Smooth muscle cell (in vitro differentiated cells): ENCODE measurements at regions not wholly inside any gene's neighbourhood (a gene's known extent, or its start where the extent isn't known, plus 50 kb on each side); places are given as distances from the start of the nearest gene placed in this dataset.
"Not testable (repeated sequence)": the region's sequence is repeated elsewhere in the genome, so short reads cannot be mapped to it uniquely, and the experiment has no call there.

Source experiments
- DNase-seq: peaks from one replicate; lab custom pipeline; 2025; ENCODE audit not compliant: unreplicated experiment; lab: John Stamatoyannopoulos, UW
- H2AFZ ChIP-seq: fragments of 200-600 bp; sonication (generic); 2 replicates; pipeline ENCODE4 v1.6.0; 2016; ENCODE audit warnings: antibody characterized with exemption, low read depth, mild to moderate bottlenecking
- H3F3A ChIP-seq: fragments of 200-600 bp; sonication (generic); 2 replicates; pipeline ENCODE4 v1.6.0; 2017; ENCODE audit warnings: antibody characterized with exemption, low read depth
- H3K27ac ChIP-seq: fragments of 200-600 bp; sonication (generic); 2 replicates; pipeline ENCODE4 v1.5.1; 2016; ENCODE audit warnings: low read depth, mild to moderate bottlenecking
- H3K27me3 ChIP-seq: fragments of 200-600 bp; sonication (generic); 2 replicates; pipeline ENCODE4 v1.6.1; 2016; ENCODE audit warnings: low read depth, mild to moderate bottlenecking
- H3K36me3 ChIP-seq: fragments of 200-600 bp; sonication (generic); 2 replicates; pipeline ENCODE4 v1.5.1; 2016; ENCODE audit warnings: low read depth
- H3K4me1 ChIP-seq: fragments of 200-600 bp; sonication (generic); 2 replicates; pipeline ENCODE4 v1.5.1; 2016; ENCODE audit warnings: low read depth
- H3K4me2 ChIP-seq: fragments of 200-600 bp; sonication (generic); 2 replicates; pipeline ENCODE4 v1.6.0; 2016; ENCODE audit warnings: mild to moderate bottlenecking
- H3K4me3 ChIP-seq: fragments of 200-600 bp; sonication (generic); 2 replicates; pipeline ENCODE4 v1.5.1; 2016; ENCODE audit warnings: mild to moderate bottlenecking
- H3K79me2 ChIP-seq: fragments of 200-600 bp; sonication (generic); 2 replicates; pipeline ENCODE4 v1.6.0; 2016; ENCODE audit warnings: low read depth, mild to moderate bottlenecking
- H3K9ac ChIP-seq: fragments of 200-600 bp; sonication (generic); 2 replicates; pipeline ENCODE4 v1.6.0; 2016; ENCODE audit warnings: low read depth
- H3K9me3 ChIP-seq: fragments of 200-600 bp; sonication (generic); replicated peaks from 2 replicates; pipeline ENCODE4 v1.5.1; 2016; ENCODE audit warnings: low read depth
- H4K20me1 ChIP-seq: fragments of 200-600 bp; sonication (generic); 2 replicates; pipeline ENCODE4 v1.6.0; 2016; ENCODE audit warnings: low read depth
- CTCF ChIP-seq: fragments of 200-600 bp; sonication (generic); IDR thresholded peaks from 2 replicates; pipeline ENCODE4 v1.5.1; 2017; ENCODE audit warnings: borderline replicate concordance, mild to moderate bottlenecking, antibody characterized with exemption; ENCODE audit not compliant: insufficient read depth, poor library complexity, severe bottlenecking
- WGBS: methylation state at CpG from one replicate; pipeline ENCODE4 v1.1.7; 2016; ENCODE audit warnings: low lambda C conversion rate; 5-methylcytosine and 5-hydroxymethylcytosine counted together

- 100% methylated on average over 2 of the region's 2 CpGs for WGBS
- no peak overlapping the region for H3K4me3 ChIP-seq
These were observed 266.6 kb downstream of the MEX3B start for GRCh38 chr15:81779181-81779580.

GRCh38 chr15:81777546-81777945 lies 268.3 kb downstream of the MEX3B start:
- H3K27ac ChIP-seq: no peak overlapping the region
- peaks cover 3% of the 10 kb centered on the region for H3K79me2 ChIP-seq
- H4K20me1 ChIP-seq: peaks cover 12% of the 10 kb centered on the region
- H2AFZ ChIP-seq: no peak overlapping the region
- DNase-seq: no peak
- no peaks in the 10 kb centered on the region for H3F3A ChIP-seq
- no peaks in the 10 kb centered on the region for H3K27me3 ChIP-seq
- no peaks in the 10 kb centered on the region for H3K36me3 ChIP-seq
- H3K9me3 ChIP-seq: no peaks in the 10 kb centered on the region
- H3K4me2 ChIP-seq: no peak overlapping the region
- no peaks in the 10 kb centered on the region for H3K4me1 ChIP-seq
- 80% methylated on average over 1 of the region's 1 CpG for WGBS
- no peak for TF ChIP-seq CTCF
- H3K9ac ChIP-seq: no peak overlapping the region
- no peak overlapping the region for H3K4me3 ChIP-seq

More at GRCh38 chr15:81779181-81779580, 266.6 kb downstream of the MEX3B start:
- no peak for DNase-seq
- TF ChIP-seq CTCF: no peak
- H3K4me2 ChIP-seq: no peak overlapping the region
- no peak overlapping the region for H3K9ac ChIP-seq
- H3K4me1 ChIP-seq: no peaks in the 10 kb centered on the region
- peaks cover 3% of the 10 kb centered on the region for H3K79me2 ChIP-seq
- no peak overlapping the region for H2AFZ ChIP-seq
- peaks cover 17% of the 10 kb centered on the region for H4K20me1 ChIP-seq
- peaks cover 3% of the 10 kb centered on the region for H3K36me3 ChIP-seq
- no peak overlapping the region for H3K27ac ChIP-seq
- no peaks in the 10 kb centered on the region for H3K27me3 ChIP-seq
- no peaks in the 10 kb centered on the region for H3F3A ChIP-seq
- no peaks in the 10 kb centered on the region for H3K9me3 ChIP-seq

GRCh38 chr15:81776976-81777375 lies 268.8 kb downstream of the MEX3B start:
- 90% methylated on average over 7 of the region's 7 CpGs for WGBS
- no peak for DNase-seq
- H3K4me2 ChIP-seq: no peak overlapping the region
- H3K79me2 ChIP-seq: peaks cover 3% of the 10 kb centered on the region
- no peak overlapping the region for H3K27ac ChIP-seq
- no peaks in the 10 kb centered on the region for H3K4me1 ChIP-seq
- H3K4me3 ChIP-seq: no peak overlapping the region
- H4K20me1 ChIP-seq: peaks cover 6% of the 10 kb centered on the region
- H3K36me3 ChIP-seq: no peaks in the 10 kb centered on the region
- H3K9ac ChIP-seq: no peak overlapping the region
- no peaks in the 10 kb centered on the region for H3K27me3 ChIP-seq
- no peak for TF ChIP-seq CTCF
- H2AFZ ChIP-seq: no peak overlapping the region
- no peaks in the 10 kb centered on the region for H3F3A ChIP-seq
- no peaks in the 10 kb centered on the region for H3K9me3 ChIP-seq

- not testable (repeated sequence) for DNase-seq, H2AFZ ChIP-seq, H3K4me2 ChIP-seq, H3K79me2 ChIP-seq, H3K27ac ChIP-seq, H3K9ac ChIP-seq, H3K4me1 ChIP-seq, H3K27me3 ChIP-seq, H3K36me3 ChIP-seq, H3F3A ChIP-seq, H3K4me3 ChIP-seq, H4K20me1 ChIP-seq, H3K9me3 ChIP-seq
- WGBS: 99% methylated on average over 4 of the region's 4 CpGs
These were observed 270.0 kb downstream of the MEX3B start for GRCh38 chr15:81775779-81776178.
